DND-41 (cell line): ENCODE measurements at regions not wholly inside any gene's neighbourhood (a gene's known extent, or its start where the extent isn't known, plus 50 kb on each side); places are given as distances from the start of the nearest gene placed in this dataset.

Experiments
- ATAC-seq: fragments of 200-7000 bp; cut with Tn5 transposase; 3 replicates; pipeline ENCODE4 v1.9.1; 2021; ENCODE audit warnings: low read depth; ENCODE audit not compliant: insufficient read depth
- DNase-seq: peaks from one replicate; pipeline ENCODE4 v3.0.0-alpha.2; 2020
- H2AFZ ChIP-seq: 2 replicates; pipeline ENCODE4 v1.6.0; 2012; ENCODE audit warnings: low read depth, low read length
- H3K27ac ChIP-seq: 2 replicates; pipeline ENCODE4 v1.5.1; 2012; ENCODE audit warnings: low read length, inconsistent platforms
- H3K27me3 ChIP-seq: fragments of 200-600 bp; sonication (generic); 2 replicates; pipeline ENCODE4 v1.6.0; 2012; ENCODE audit warnings: low read length, mild to moderate bottlenecking, inconsistent platforms; ENCODE audit not compliant: insufficient read depth, poor library complexity
- H3K36me3 ChIP-seq: 2 replicates; pipeline ENCODE4 v1.5.1; 2012; ENCODE audit warnings: low read length, inconsistent platforms; ENCODE audit not compliant: insufficient read depth
- H3K4me1 ChIP-seq: 2 replicates; pipeline ENCODE4 v1.5.1; 2012; ENCODE audit warnings: mild to moderate bottlenecking, low read length; ENCODE audit not compliant: insufficient read depth
- H3K4me2 ChIP-seq: 2 replicates; pipeline ENCODE4 v1.6.0; 2012; ENCODE audit warnings: mild to moderate bottlenecking, moderate library complexity, low read length, inconsistent platforms; ENCODE audit not compliant: insufficient read depth
- H3K4me3 ChIP-seq, 2 experiments: fragments of 200-600 bp in 1 of 2; shearing (Covaris generic) in 1 of 2; 2 replicates each; pipeline ENCODE4 v1.5.1; 2012 to 2016; ENCODE audit warnings: inconsistent platforms in 2 of 2, low read length in 2 of 2, mild to moderate bottlenecking in 2 of 2, low read depth in 1 of 2, moderate library complexity in 1 of 2
- H3K79me2 ChIP-seq: 2 replicates; pipeline ENCODE4 v1.6.0; 2012; ENCODE audit warnings: low read length, inconsistent platforms; ENCODE audit not compliant: insufficient read depth
- H3K9ac ChIP-seq: 2 replicates; pipeline ENCODE4 v1.6.0; 2012; ENCODE audit warnings: low read depth, mild to moderate bottlenecking, inconsistent platforms, low read length, moderate library complexity
- H3K9me3 ChIP-seq: 2 replicates; pipeline ENCODE4 v1.5.1; 2012; ENCODE audit warnings: low read length, moderate library complexity, mild to moderate bottlenecking, inconsistent platforms; ENCODE audit not compliant: insufficient read depth, severe bottlenecking
- H4K20me1 ChIP-seq: 2 replicates; pipeline ENCODE4 v1.6.0; 2012; ENCODE audit warnings: low read length; ENCODE audit not compliant: insufficient read depth
- CTCF ChIP-seq: IDR thresholded peaks from 2 replicates; pipeline ENCODE4 v1.5.1; 2012; ENCODE audit warnings: borderline replicate concordance, low read length, moderate library complexity, mild to moderate bottlenecking; ENCODE audit not compliant: poor library complexity, severe bottlenecking; ENCODE audit errors: extremely low read depth
- EZH2 ChIP-seq: IDR thresholded peaks from 3 replicates; pipeline ENCODE4 v1.6.1; 2012; ENCODE audit warnings: borderline replicate concordance, low read depth, mild to moderate bottlenecking, moderate library complexity, low read length, inconsistent platforms; ENCODE audit not compliant: severe bottlenecking

- Histone ChIP-seq H3K27me3 (peaks cover 4% of the 10 kb centered on the region), H3K9ac (no peak overlapping the region), H3K4me3 (no peak overlapping the region), H3K36me3 (no peaks in the 10 kb centered on the region), H2AFZ (no peak overlapping the region), H4K20me1 (no peaks in the 10 kb centered on the region), H3K9me3 (peaks cover 6% of the 10 kb centered on the region), H3K4me2 (no peak overlapping the region), H3K4me1 (no peaks in the 10 kb centered on the region), H3K79me2 (no peaks in the 10 kb centered on the region), H3K27ac (no peak overlapping the region)
- DNase-seq (no peak), ATAC-seq (no peak)
- no peak for TF ChIP-seq CTCF
- no peak for TF ChIP-seq EZH2
These were observed 120.9 kb downstream of the ANKRD60 start for GRCh38 chr20:58107533-58107932.

- Histone ChIP-seq H2AFZ (no peak overlapping the region), H3K9me3 (peaks cover 6% of the 10 kb centered on the region), H3K79me2 (no peaks in the 10 kb centered on the region), H3K4me2 (no peak overlapping the region), H3K27me3 (peaks cover 4% of the 10 kb centered on the region), H3K27ac (no peak overlapping the region), H4K20me1 (no peaks in the 10 kb centered on the region), H3K9ac (no peak overlapping the region), H3K4me1 (no peaks in the 10 kb centered on the region), H3K36me3 (no peaks in the 10 kb centered on the region), H3K4me3 (no peak overlapping the region)
- no peak for DNase-seq
- no peak for ATAC-seq
- TF ChIP-seq EZH2 (no peak), CTCF (no peak)
These were observed 122.2 kb downstream of the ANKRD60 start for GRCh38 chr20:58106143-58106750.

GRCh38 chr20:58103961-58104360, 124.5 kb downstream of the ANKRD60 start:
- DNase-seq: no peak
- Histone ChIP-seq H3K27me3 (peaks cover 4% of the 10 kb centered on the region), H3K9me3 (no peaks in the 10 kb centered on the region), H2AFZ (no peak overlapping the region), H3K36me3 (no peaks in the 10 kb centered on the region), H3K27ac (no peak overlapping the region), H3K4me3 (no peak overlapping the region), H3K9ac (no peak overlapping the region), H3K4me2 (no peak overlapping the region), H3K4me1 (no peaks in the 10 kb centered on the region), H3K79me2 (no peaks in the 10 kb centered on the region), H4K20me1 (no peaks in the 10 kb centered on the region)
- ATAC-seq: no peak
- TF ChIP-seq EZH2: no peak
- TF ChIP-seq CTCF: no peak

GRCh38 chr20:58103517-58103904, 124.9 kb downstream of the ANKRD60 start:
- no peak overlapping the region for H2AFZ ChIP-seq
- no peaks in the 10 kb centered on the region for H3K36me3 ChIP-seq
- H4K20me1 ChIP-seq: no peaks in the 10 kb centered on the region
- no peak overlapping the region for H3K4me2 ChIP-seq
- no peak overlapping the region for H3K9ac ChIP-seq
- no peak overlapping the region for H3K4me3 ChIP-seq
- H3K27ac ChIP-seq: no peak overlapping the region
- ATAC-seq (no peak), DNase-seq (no peak)
- no peaks in the 10 kb centered on the region for H3K9me3 ChIP-seq
- TF ChIP-seq EZH2 (no peak), CTCF (no peak)
- H3K4me1 ChIP-seq: no peaks in the 10 kb centered on the region
- H3K79me2 ChIP-seq: no peaks in the 10 kb centered on the region
- H3K27me3 ChIP-seq: peaks cover 4% of the 10 kb centered on the region
